GM12864 (cell line): ENCODE measurements at regions not wholly inside any gene's neighbourhood (a gene's known extent, or its start where the extent isn't known, plus 50 kb on each side); places are given as distances from the start of the nearest gene placed in this dataset.

Source experiments
- DNase-seq: peaks from one replicate; pipeline ENCODE4 v3.0.0-alpha.2; 2011; ENCODE audit warnings: low read depth
- H3K4me3 ChIP-seq: 2 replicates; pipeline ENCODE4 v1.5.1; 2011; ENCODE audit warnings: mild to moderate bottlenecking, low read depth, low read length, control low read depth
- CTCF ChIP-seq: IDR thresholded peaks from 2 replicates; pipeline ENCODE4 v1.5.1; 2011; ENCODE audit warnings: low read depth, mild to moderate bottlenecking, moderate library complexity, low read length, control low read depth, inconsistent platforms; ENCODE audit errors: missing control alignments

GRCh38 chr18:47415881-47416280 lies 164.4 kb upstream of the SKOR2 start:
- no peak overlapping the region for H3K4me3 ChIP-seq
- TF ChIP-seq CTCF: no peak
- DNase-seq: no peak

- no peak for DNase-seq
- H3K4me3 ChIP-seq: no peak overlapping the region
- TF ChIP-seq CTCF: no peak
These were observed 161.9 kb upstream of the SKOR2 start for GRCh38 chr18:47413327-47413726.

- TF ChIP-seq CTCF: no peak
- DNase-seq: no peak
- H3K4me3 ChIP-seq: no peak overlapping the region
These were observed 161.5 kb upstream of the SKOR2 start for GRCh38 chr18:47412924-47413323.

- DNase-seq: no peak
- H3K4me3 ChIP-seq: no peak overlapping the region
- no peak for TF ChIP-seq CTCF
These were observed 159.7 kb upstream of the SKOR2 start for GRCh38 chr18:47411159-47411558.

- no peak overlapping the region for H3K4me3 ChIP-seq
- no peak for TF ChIP-seq CTCF
- DNase-seq: no peak
These were observed 158.7 kb upstream of the SKOR2 start for GRCh38 chr18:47410139-47410538.

GRCh38 chr18:47409519-47409918 lies 158.1 kb upstream of the SKOR2 start:
- no peak for TF ChIP-seq CTCF
- no peak overlapping the region for H3K4me3 ChIP-seq
- DNase-seq: no peak

- no peak for TF ChIP-seq CTCF
- DNase-seq: no peak
- no peak overlapping the region for H3K4me3 ChIP-seq
These were observed 156.3 kb upstream of the SKOR2 start for GRCh38 chr18:47407736-47408135.
